Myocyte (in vitro differentiated cells): ENCODE measurements at regions not wholly inside any gene's neighbourhood (a gene's known extent, or its start where the extent isn't known, plus 50 kb on each side); places are given as distances from the start of the nearest gene placed in this dataset.
"Not testable (repeated sequence)": the region's sequence is repeated elsewhere in the genome, so short reads cannot be mapped to it uniquely, and the experiment has no call there.

Experiments
- DNase-seq: peaks from one replicate; pipeline ENCODE4 v3.0.0-alpha.2; 2012; ENCODE audit warnings: low read depth

DNA sequence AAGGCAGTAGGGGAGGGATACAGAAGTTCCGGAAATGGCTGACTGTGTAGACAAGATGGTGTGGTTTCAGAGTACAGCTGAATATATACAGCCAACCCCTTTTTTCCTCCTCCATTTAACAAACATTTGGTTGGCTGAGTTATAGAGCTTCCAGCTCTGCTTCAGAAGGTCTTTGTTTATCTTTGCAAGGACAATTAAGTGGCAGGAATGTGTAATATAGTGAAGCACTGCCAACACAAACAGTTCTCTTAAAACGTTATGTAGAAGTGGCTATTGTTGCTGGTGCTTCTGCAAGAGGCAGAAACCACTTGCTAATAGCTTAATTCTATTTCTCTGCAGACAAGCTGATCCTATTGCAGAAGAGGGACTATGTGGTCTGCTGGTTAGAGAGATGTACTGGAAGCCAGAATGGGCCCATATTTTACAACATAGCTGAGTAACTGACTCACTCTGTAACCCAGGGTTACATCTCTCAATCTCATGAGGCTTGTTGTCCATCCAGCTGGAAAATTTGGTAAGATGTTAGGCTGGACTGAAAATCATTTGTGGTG lies 62.7 kb upstream of the OSMR start:
- peak; percentile 84 for DNase-seq

DNA sequence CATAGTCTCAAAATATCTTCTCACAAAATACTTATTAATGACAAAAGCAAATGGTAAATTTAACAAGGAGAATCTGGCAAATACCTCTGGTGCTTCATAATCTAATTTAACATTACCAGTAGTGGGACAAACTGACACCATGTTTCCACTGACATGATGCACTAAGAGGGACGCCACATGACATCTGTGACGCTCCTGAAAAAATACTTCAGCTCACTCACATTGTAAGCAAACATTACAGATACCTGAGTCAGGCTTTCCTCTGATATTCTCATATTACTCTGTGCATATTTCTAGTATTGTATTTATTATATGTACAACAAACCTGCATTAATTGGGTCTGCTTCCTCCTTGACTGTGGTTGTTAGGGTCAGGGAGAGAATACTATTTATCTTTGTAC lies 56.7 kb upstream of the OSMR start:
- DNase-seq = no peak

DNA sequence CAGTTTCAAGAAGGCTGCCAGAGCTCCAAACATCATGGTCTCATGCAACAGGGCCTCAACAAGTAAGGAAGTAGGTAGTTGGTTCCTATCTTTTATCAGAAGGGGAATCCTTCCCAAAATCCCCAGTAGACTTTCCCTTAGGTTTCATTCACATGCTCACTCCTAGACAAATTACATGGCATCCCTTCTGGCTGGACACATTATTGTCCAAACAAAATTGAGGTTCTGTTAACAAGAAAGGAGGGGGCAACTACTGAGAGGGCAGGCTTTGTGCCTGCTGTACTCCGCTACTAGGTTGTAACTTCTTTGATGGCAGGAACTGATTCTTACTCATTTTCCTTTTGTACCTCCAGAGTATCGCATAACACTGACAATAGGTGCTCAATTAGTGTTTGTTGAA lies 56.0 kb upstream of the OSMR start:
- no peak for DNase-seq

DNA sequence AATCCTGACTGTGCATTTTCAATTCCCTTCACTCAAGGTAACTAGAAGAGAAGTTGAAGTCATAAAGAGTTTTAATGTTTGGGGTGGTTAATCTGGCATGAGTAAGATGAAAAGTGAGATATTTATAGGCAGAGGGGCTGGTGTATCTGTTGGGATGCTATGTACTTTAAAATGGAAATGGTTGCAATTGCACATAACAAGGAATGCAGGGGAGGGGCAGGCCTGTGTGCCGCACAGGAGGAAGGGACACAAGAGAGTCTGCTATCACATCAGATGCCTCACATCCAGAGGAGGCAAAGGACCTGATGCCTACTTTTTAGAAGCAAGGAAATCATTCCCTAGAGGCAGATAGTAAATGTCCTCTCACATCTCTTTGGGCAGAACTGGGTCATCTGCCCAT lies 55.5 kb upstream of the OSMR start:
- DNase-seq = no peak

DNA sequence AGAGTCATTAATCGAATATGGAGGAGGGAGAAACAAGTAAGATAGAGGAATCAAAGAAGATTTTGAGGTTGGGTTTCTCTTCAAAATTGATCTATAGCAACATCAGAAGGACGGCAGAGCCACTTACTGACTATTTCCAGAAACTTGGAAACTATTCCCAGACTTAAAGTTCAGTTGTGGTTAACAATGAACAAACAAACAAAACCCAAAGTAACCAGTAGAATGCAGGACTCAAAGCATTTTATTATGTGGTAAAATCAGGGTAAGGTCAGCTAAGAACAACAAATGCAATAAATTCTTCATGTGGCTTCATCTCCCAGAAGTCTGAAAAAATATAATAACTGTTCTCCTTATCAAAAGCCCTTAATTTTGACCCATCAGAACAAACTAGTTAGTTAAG lies 54.9 kb upstream of the OSMR start:
- DNase-seq = no peak

DNA sequence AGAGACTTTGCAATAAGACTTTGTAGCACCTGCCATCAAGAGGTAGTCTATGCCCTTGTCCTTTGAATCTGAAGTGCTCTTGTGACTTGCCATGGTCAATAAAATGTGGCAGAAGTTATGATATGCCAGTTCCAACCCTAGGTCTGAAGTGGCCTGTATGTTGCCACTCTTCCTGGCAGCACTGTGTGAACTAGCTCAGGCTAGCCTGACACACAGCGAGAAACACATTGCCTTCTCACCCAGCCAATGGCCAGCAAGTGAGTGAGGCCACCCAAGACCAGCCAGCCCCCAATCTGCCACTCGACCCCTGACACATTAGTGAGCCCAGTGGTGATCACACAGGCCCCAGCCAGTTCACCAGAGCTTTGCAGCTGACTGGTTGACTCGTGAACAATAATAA lies 52.7 kb upstream of the OSMR start:
- DNase-seq = no peak

DNA sequence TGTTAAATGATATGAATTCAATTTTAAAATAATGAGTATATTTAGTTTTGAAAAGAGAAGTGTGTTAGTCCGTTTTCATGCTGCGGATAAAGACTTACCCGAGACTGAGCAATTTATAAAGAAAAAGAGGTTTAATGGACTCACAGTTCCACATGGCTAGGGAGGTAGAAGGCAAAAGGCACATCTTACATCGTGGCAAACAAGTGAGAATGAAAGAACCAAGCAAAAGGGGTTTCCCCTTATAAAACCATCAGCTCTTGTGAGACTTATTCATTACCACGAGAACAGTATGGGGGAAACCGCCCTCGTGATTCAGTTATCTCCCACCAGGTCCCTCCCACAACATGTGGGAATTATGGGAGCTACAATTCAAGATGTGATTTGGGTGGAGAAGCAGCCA lies 51.8 kb upstream of the OSMR start:
- not testable (repeated sequence) for DNase-seq

DNA sequence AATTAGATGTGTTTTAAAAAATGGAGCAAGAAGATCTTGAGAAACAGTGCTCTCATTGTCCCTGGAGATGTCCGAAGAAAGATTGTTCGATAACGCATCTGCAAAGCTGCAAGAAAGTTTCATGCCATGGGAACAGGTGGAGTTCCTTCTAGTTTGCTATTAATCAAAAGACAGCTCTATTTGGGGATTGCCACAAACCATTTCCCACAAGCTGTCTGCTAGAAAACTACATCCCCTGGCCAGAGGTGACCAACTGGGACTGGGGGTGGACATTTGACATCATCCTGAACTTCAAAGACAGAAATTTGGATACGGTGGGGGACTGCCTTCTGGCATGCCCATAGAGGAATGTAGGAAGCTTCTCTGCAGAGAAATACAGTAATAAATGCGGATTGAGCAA lies 50.8 kb upstream of the OSMR start:
- DNase-seq = peak; percentile 76

DNA sequence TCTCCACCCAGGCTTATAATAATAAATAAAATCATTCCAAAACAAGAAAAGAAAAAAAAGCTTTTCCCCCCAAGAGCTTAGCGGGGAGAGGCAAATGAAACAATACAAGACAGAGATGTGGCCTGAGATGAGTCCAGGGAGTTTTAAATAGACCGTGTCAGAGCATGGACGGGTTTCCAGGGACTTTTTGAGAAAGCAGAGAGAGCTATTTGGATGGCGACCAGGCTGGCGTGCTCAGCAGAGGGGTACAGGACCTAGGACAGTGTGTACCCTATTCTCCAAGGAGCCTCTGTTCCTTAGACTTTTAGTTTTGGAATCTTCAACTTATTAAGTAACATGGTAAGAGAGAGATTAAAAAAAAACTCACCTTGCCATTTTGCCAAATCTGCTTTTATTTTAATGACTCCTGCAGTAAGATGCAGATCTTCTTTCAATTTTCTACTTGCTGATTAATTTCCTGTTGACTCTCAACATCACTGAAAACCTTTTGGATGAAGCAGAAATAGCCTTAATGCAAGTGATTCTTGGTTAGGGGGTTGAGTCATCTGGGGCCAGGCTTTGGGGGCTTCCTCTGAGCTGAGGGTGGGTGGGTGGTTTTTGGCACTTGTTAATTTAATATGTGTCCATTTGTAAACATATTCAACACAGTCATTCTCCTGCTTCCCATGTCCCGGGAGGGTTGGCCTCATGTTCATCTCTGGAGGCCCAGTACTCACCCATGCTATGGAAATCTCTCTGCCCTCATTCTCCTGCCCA lies 49.6 kb upstream of the OSMR start:
- DNase-seq = no peak
